Muscle layer of duodenum (tissue), 2 donors: ENCODE measurements at regions not wholly inside any gene's neighbourhood (a gene's known extent, or its start where the extent isn't known, plus 50 kb on each side); places are given as distances from the start of the nearest gene placed in this dataset.

Experiments used
- H3K27ac ChIP-seq: one replicate; pipeline ENCODE4 v1.7.0; 2013; ENCODE audit warnings: mild to moderate bottlenecking, low read length
- H3K27me3 ChIP-seq: one replicate; pipeline ENCODE4 v1.7.0; 2013; ENCODE audit warnings: low read depth, mild to moderate bottlenecking, control low read depth, low read length
- H3K36me3 ChIP-seq, 2 donors: one replicate each; pipeline ENCODE4 v1.7.0; 2013; ENCODE audit warnings: low read length in 2 of 2, control low read depth in 1 of 2, mild to moderate bottlenecking in 1 of 2; ENCODE audit not compliant: insufficient read depth in 2 of 2, control insufficient read depth in 1 of 2
- H3K4me1 ChIP-seq, 2 donors: one replicate each; pipeline ENCODE4 v1.7.0; 2013; ENCODE audit warnings: low read length in 2 of 2, mild to moderate bottlenecking in 2 of 2, control low read depth in 1 of 2, moderate library complexity in 1 of 2; ENCODE audit not compliant: insufficient read depth in 2 of 2, control insufficient read depth in 1 of 2
- H3K4me3 ChIP-seq, 2 donors: one replicate each; pipeline ENCODE4 v1.7.0; 2013; ENCODE audit warnings: low read length in 2 of 2, low read depth in 1 of 2, mild to moderate bottlenecking in 1 of 2
- H3K9me3 ChIP-seq, 2 donors: one replicate each; pipeline ENCODE4 v1.7.0; 2013; ENCODE audit warnings: low read length in 2 of 2, control low read depth in 1 of 2, mild to moderate bottlenecking in 1 of 2; ENCODE audit not compliant: control insufficient read depth in 1 of 2
- donor health status: healthy.

- no peak overlapping the region for H3K27ac ChIP-seq
- no peaks in the 10 kb centered on the region for H3K27me3 ChIP-seq
- no peak overlapping the region for H3K4me3 ChIP-seq
- no peaks in the 10 kb centered on the region for H3K4me1 ChIP-seq
- H3K9me3 ChIP-seq: peaks cover 3% of the 10 kb centered on the region in 2 donors
- no peaks in the 10 kb centered on the region for H3K36me3 ChIP-seq
Measured at GRCh38 chr6:14202947-14203346, 85.4 kb downstream of the CD83 start.

- H3K4me3 ChIP-seq: no peak overlapping the region
- H3K9me3 ChIP-seq: no peaks in the 10 kb centered on the region
- no peaks in the 10 kb centered on the region for H3K36me3 ChIP-seq
- peaks cover 0 to 5% of the 10 kb centered on the region in 2 donors for H3K4me1 ChIP-seq
- H3K27me3 ChIP-seq: no peaks in the 10 kb centered on the region
- H3K27ac ChIP-seq: no peak overlapping the region
Measured at GRCh38 chr6:14206391-14206790, 88.8 kb downstream of the CD83 start.

GRCh38 chr6:14207448-14207847, 89.9 kb downstream of the CD83 start:
- peaks cover 0 to 10% of the 10 kb centered on the region in 2 donors for H3K4me1 ChIP-seq
- no peaks in the 10 kb centered on the region for H3K27me3 ChIP-seq
- H3K27ac ChIP-seq: no peak overlapping the region
- no peak overlapping the region for H3K4me3 ChIP-seq
- H3K36me3 ChIP-seq: no peaks in the 10 kb centered on the region
- no peaks in the 10 kb centered on the region for H3K9me3 ChIP-seq

GRCh38 chr6:14209000-14209399, 91.4 kb downstream of the CD83 start:
- Histone ChIP-seq H3K4me3 (no peak overlapping the region), H3K27me3 (no peaks in the 10 kb centered on the region), H3K9me3 (no peaks in the 10 kb centered on the region), H3K4me1 (peaks cover 0 to 10% of the 10 kb centered on the region in 2 donors), H3K36me3 (no peaks in the 10 kb centered on the region), H3K27ac (no peak overlapping the region)

GRCh38 chr6:14210077-14210476, 92.5 kb downstream of the CD83 start:
- Histone ChIP-seq H3K27me3 (no peaks in the 10 kb centered on the region), H3K4me3 (peak overlapping the region; percentile 68 to 73), H3K9me3 (no peaks in the 10 kb centered on the region), H3K27ac (no peak overlapping the region), H3K36me3 (no peaks in the 10 kb centered on the region), H3K4me1 (peaks cover 0 to 10% of the 10 kb centered on the region in 2 donors)

GRCh38 chr6:14210663-14211561, 93.3 kb downstream of the CD83 start:
- H3K4me3 ChIP-seq: peak overlapping the region; percentile 73 to 75
- no peaks in the 10 kb centered on the region for H3K36me3 ChIP-seq
- no peaks in the 10 kb centered on the region for H3K9me3 ChIP-seq
- peak overlapping the region; percentile 52 for H3K27ac ChIP-seq
- no peaks in the 10 kb centered on the region for H3K27me3 ChIP-seq
- H3K4me1 ChIP-seq: peaks cover 0 to 10% of the 10 kb centered on the region in 2 donors

GRCh38 chr6:14211562-14211942, 94.0 kb downstream of the CD83 start:
- no peaks in the 10 kb centered on the region for H3K9me3 ChIP-seq

GRCh38 chr6:14212020-14212419, 94.4 kb downstream of the CD83 start:
- no peaks in the 10 kb centered on the region for H3K36me3 ChIP-seq
- H3K4me3 ChIP-seq: peak overlapping the region; percentile 73 to 75
- no peaks in the 10 kb centered on the region for H3K9me3 ChIP-seq
- peaks cover 0 to 10% of the 10 kb centered on the region in 2 donors for H3K4me1 ChIP-seq
- H3K27me3 ChIP-seq: no peaks in the 10 kb centered on the region
- no peak overlapping the region for H3K27ac ChIP-seq

More at GRCh38 chr6:14211562-14211942, 94.0 kb downstream of the CD83 start:
- Histone ChIP-seq H3K27me3 (no peaks in the 10 kb centered on the region), H3K27ac (peak overlapping the region; percentile 52), H3K4me3 (peak overlapping the region; percentile 73 to 75), H3K4me1 (peaks cover 0 to 10% of the 10 kb centered on the region in 2 donors), H3K36me3 (no peaks in the 10 kb centered on the region)

GRCh38 chr6:14212632-14213031, 95.1 kb downstream of the CD83 start:
- H3K4me3 ChIP-seq: no peak overlapping the region
- H3K27me3 ChIP-seq: no peaks in the 10 kb centered on the region
- no peaks in the 10 kb centered on the region for H3K9me3 ChIP-seq
- H3K27ac ChIP-seq: no peak overlapping the region
- no peaks in the 10 kb centered on the region for H3K36me3 ChIP-seq
- peaks cover 0 to 10% of the 10 kb centered on the region in 2 donors for H3K4me1 ChIP-seq

- H3K27me3 ChIP-seq: no peaks in the 10 kb centered on the region
- no peaks in the 10 kb centered on the region for H3K9me3 ChIP-seq
- no peaks in the 10 kb centered on the region for H3K4me1 ChIP-seq
- no peak overlapping the region for H3K27ac ChIP-seq
- no peak overlapping the region for H3K4me3 ChIP-seq
- H3K36me3 ChIP-seq: no peaks in the 10 kb centered on the region
Measured at GRCh38 chr6:14216946-14217684, 99.5 kb downstream of the CD83 start.

- peak overlapping the region in 1 of 2 donors; percentile 7 for H3K4me3 ChIP-seq
- no peaks in the 10 kb centered on the region for H3K27me3 ChIP-seq
- H3K9me3 ChIP-seq: no peaks in the 10 kb centered on the region
- no peaks in the 10 kb centered on the region for H3K4me1 ChIP-seq
- H3K27ac ChIP-seq: no peak overlapping the region
- H3K36me3 ChIP-seq: no peaks in the 10 kb centered on the region
Measured at GRCh38 chr6:14217728-14218518, 100.4 kb downstream of the CD83 start.
